ENCODE measurements at regions not wholly inside any gene's neighbourhood (a gene's known extent, or its start where the extent isn't known, plus 50 kb on each side); places are given as distances from the start of the nearest gene placed in this dataset.

DNA sequence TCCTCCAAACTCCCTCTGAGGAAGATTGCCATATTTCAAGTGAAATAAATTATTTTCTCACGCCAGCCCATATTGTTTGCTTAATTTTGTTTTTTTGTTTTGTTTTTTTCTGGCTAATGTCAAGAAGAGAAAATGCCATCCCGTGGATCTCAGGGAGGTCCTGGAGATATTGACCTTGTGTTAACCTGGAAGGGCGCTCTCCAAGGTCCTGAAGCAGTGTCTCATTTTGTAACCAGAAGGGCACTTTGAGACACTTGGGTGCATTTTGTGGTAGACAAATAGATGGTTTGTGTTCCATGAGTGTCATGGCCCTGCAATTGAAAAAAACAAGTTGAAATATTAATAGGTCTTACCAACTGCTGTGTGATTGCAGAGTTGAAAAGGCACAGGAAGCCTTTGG is 268.9 kb downstream of the SUDS3 start (continued):
- TF ChIP-seq, protein P1, sequence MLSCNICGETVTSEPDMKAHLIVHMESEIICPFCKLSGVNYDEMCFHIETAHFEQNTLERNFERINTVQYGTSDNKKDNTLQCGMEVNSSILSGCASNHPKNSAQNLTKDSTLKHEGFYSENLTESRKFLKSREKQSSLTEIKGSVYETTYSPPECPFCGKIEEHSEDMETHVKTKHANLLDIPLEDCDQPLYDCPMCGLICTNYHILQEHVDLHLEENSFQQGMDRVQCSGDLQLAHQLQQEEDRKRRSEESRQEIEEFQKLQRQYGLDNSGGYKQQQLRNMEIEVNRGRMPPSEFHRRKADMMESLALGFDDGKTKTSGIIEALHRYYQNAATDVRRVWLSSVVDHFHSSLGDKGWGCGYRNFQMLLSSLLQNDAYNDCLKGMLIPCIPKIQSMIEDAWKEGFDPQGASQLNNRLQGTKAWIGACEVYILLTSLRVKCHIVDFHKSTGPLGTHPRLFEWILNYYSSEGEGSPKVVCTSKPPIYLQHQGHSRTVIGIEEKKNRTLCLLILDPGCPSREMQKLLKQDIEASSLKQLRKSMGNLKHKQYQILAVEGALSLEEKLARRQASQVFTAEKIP (CRISPR knock-in tag; IDR thresholded peaks at IDR 0.05; ENCODE audit: borderline replicate concordance), result no peak
- TF ChIP-seq EHMT2 (IDR thresholded peaks at IDR 0.05; ENCODE audit: borderline replicate concordance, low read depth, low read length) (peak; percentile 95), CENPT (CRISPR knock-in tag; IDR thresholded peaks at IDR 0.05; ENCODE audit: low read depth) (no peak), ZNF367 (CRISPR knock-in tag; IDR thresholded peaks at IDR 0.05; ENCODE audit: borderline replicate concordance) (no peak), SMYD3 (CRISPR knock-in tag; IDR thresholded peaks at IDR 0.05) (no peak), TP53 (CRISPR knock-in tag; conservative IDR thresholded peaks at IDR 0.05) (no peak), TOE1 (CRISPR knock-in tag; IDR thresholded peaks at IDR 0.05) (no peak), ZFP36L2 (CRISPR knock-in tag; IDR thresholded peaks at IDR 0.05) (no peak), ADNP (CRISPR knock-in tag; IDR thresholded peaks at IDR 0.05) (no peak), HHEX (CRISPR knock-in tag; IDR thresholded peaks at IDR 0.05) (no peak), CCAR2 (optimal IDR thresholded peaks at IDR 0.05; ENCODE audit: low read depth, low read length) (no peak), SATB2 (CRISPR knock-in tag; IDR thresholded peaks at IDR 0.05) (0 out of 2 replicates have a peak, but pooled peaks have one; percentile 29), ZBTB42 (CRISPR knock-in tag; IDR thresholded peaks at IDR 0.05) (no peak), ZNF713 (CRISPR knock-in tag; IDR thresholded peaks at IDR 0.05) (no peak), ZNF232 (CRISPR knock-in tag; IDR thresholded peaks at IDR 0.05; ENCODE audit: borderline replicate concordance) (peak; percentile 62; the same call in 1 of the 2 replicates), ZNF24 (IDR thresholded peaks at IDR 0.05) (no peak), HDAC2 (CRISPR knock-in tag; IDR thresholded peaks at IDR 0.05) (no peak), ZNF264 (CRISPR knock-in tag; IDR thresholded peaks at IDR 0.05) (no peak), ZNF12 (CRISPR knock-in tag; IDR thresholded peaks at IDR 0.05) (no peak), DNMT3B (CRISPR knock-in tag; conservative IDR thresholded peaks at IDR 0.05) (no peak), ZNF331 (CRISPR knock-in tag; IDR thresholded peaks at IDR 0.05) (0 out of 2 replicates have a peak, but pooled peaks have one; percentile 39), ZNF235 (CRISPR knock-in tag; IDR thresholded peaks at IDR 0.05; ENCODE audit: borderline replicate concordance) (no peak), ZNF552 (CRISPR knock-in tag; IDR thresholded peaks at IDR 0.05; ENCODE audit: borderline replicate concordance) (no peak), ATF1 (CRISPR knock-in tag; IDR thresholded peaks at IDR 0.05) (no peak), PHF5A (CRISPR knock-in tag; IDR thresholded peaks at IDR 0.05; ENCODE audit: low read depth, unreplicated experiment) (no peak), HOXA9 (CRISPR knock-in tag; IDR thresholded peaks at IDR 0.05; ENCODE audit: borderline replicate concordance) (no peak), GPN1 (CRISPR knock-in tag; IDR thresholded peaks at IDR 0.05; ENCODE audit: borderline replicate concordance) (no peak)
- TF ChIP-seq, protein P2, sequence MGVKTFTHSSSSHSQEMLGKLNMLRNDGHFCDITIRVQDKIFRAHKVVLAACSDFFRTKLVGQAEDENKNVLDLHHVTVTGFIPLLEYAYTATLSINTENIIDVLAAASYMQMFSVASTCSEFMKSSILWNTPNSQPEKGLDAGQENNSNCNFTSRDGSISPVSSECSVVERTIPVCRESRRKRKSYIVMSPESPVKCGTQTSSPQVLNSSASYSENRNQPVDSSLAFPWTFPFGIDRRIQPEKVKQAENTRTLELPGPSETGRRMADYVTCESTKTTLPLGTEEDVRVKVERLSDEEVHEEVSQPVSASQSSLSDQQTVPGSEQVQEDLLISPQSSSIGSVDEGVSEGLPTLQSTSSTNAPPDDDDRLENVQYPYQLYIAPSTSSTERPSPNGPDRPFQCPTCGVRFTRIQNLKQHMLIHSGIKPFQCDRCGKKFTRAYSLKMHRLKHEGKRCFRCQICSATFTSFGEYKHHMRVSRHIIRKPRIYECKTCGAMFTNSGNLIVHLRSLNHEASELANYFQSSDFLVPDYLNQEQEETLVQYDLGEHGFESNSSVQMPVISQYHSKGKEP (CRISPR knock-in tag; IDR thresholded peaks at IDR 0.05), result 0 out of 2 replicates have a peak, but pooled peaks have one; percentile 57
- TF ChIP-seq, protein P3, sequence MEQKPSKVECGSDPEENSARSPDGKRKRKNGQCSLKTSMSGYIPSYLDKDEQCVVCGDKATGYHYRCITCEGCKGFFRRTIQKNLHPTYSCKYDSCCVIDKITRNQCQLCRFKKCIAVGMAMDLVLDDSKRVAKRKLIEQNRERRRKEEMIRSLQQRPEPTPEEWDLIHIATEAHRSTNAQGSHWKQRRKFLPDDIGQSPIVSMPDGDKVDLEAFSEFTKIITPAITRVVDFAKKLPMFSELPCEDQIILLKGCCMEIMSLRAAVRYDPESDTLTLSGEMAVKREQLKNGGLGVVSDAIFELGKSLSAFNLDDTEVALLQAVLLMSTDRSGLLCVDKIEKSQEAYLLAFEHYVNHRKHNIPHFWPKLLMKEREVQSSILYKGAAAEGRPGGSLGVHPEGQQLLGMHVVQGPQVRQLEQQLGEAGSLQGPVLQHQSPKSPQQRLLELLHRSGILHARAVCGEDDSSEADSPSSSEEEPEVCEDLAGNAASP (CRISPR knock-in tag; IDR thresholded peaks at IDR 0.05; ENCODE audit: borderline replicate concordance), result peak; percentile 47; the same call in 1 of the 2 replicates
- TF ChIP-seq, protein P4, sequence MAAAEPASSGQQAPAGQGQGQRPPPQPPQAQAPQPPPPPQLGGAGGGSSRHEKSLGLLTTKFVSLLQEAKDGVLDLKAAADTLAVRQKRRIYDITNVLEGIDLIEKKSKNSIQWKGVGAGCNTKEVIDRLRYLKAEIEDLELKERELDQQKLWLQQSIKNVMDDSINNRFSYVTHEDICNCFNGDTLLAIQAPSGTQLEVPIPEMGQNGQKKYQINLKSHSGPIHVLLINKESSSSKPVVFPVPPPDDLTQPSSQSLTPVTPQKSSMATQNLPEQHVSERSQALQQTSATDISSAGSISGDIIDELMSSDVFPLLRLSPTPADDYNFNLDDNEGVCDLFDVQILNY (CRISPR knock-in tag; conservative IDR thresholded peaks at IDR 0.05), result no peak
